ENCODE measurements at regions not wholly inside any gene's neighbourhood (a gene's known extent, or its start where the extent isn't known, plus 50 kb on each side); places are given as distances from the start of the nearest gene placed in this dataset.

GRCh38 chr3:102169915-102170479 is 264.8 kb upstream of the ZPLD1 start:
- TF ChIP-seq CTCF (IDR thresholded peaks at IDR 0.05) (no peak), POLR2A (IDR thresholded peaks at IDR 0.05) (no peak)

Measured in Peyer's patch (tissue), 4 donors.